Mesenchymal stem cell (in vitro differentiated cells and primary cell): ENCODE measurements at regions not wholly inside any gene's neighbourhood (a gene's known extent, or its start where the extent isn't known, plus 50 kb on each side); places are given as distances from the start of the nearest gene placed in this dataset.
A peak's percentile ranks its signal among the peaks of the same experiment; 100 is the strongest.

ENCODE experiments used
- DNase-seq: peaks from one replicate; pipeline ENCODE4 v3.0.0-alpha.2; 2013
- H2AFZ ChIP-seq: one replicate; pipeline ENCODE4 v1.6.1; 2013; ENCODE audit warnings: low read depth, mild to moderate bottlenecking, control low read depth, inconsistent platforms, low read length, moderate library complexity
- H2AK5ac ChIP-seq: 2 replicates; pipeline ENCODE4 v1.6.1; 2013; ENCODE audit warnings: low read length, moderate library complexity, mild to moderate bottlenecking, inconsistent platforms; ENCODE audit not compliant: severe bottlenecking
- H2BK120ac ChIP-seq: one replicate; pipeline ENCODE4 v1.6.1; 2013; ENCODE audit warnings: low read depth, mild to moderate bottlenecking, inconsistent platforms, low read length, moderate library complexity
- H2BK12ac ChIP-seq, 2 experiments: one replicate each; pipeline ENCODE4 v1.6.1; 2013; ENCODE audit warnings: inconsistent platforms in 2 of 2, low read length in 2 of 2, mild to moderate bottlenecking in 2 of 2, moderate library complexity in 2 of 2, control low read depth in 1 of 2
- H2BK15ac ChIP-seq: one replicate; pipeline ENCODE4 v1.6.1; 2013; ENCODE audit warnings: mild to moderate bottlenecking, low read depth, inconsistent platforms; ENCODE audit not compliant: poor library complexity, severe bottlenecking
- H2BK5ac ChIP-seq: 2 replicates; pipeline ENCODE4 v1.6.1; 2013; ENCODE audit warnings: low read depth, mild to moderate bottlenecking, low read length, control low read depth, inconsistent platforms; ENCODE audit not compliant: poor library complexity, severe bottlenecking
- H3K14ac ChIP-seq, 2 experiments: one replicate each; pipeline ENCODE4 v1.6.1; 2013; ENCODE audit warnings: inconsistent platforms in 2 of 2, low read length in 2 of 2, control low read depth in 1 of 2, mild to moderate bottlenecking in 1 of 2, moderate library complexity in 1 of 2
- H3K18ac ChIP-seq, 2 experiments: one replicate each; pipeline ENCODE4 v1.6.1; 2013; ENCODE audit warnings: inconsistent platforms in 2 of 2, low read length in 2 of 2, control low read depth in 1 of 2, low read depth in 1 of 2, mild to moderate bottlenecking in 1 of 2
- H3K23ac ChIP-seq, 2 experiments: one replicate each; pipeline ENCODE4 v1.6.1; 2013; ENCODE audit warnings: inconsistent platforms in 2 of 2, low read length in 2 of 2, mild to moderate bottlenecking in 2 of 2, moderate library complexity in 2 of 2, control low read depth in 1 of 2
- H3K27ac ChIP-seq: 2 replicates; pipeline ENCODE4 v1.5.1; 2013; ENCODE audit warnings: mild to moderate bottlenecking, moderate library complexity, low read length, control low read depth, inconsistent platforms; ENCODE audit not compliant: poor library complexity, severe bottlenecking
- H3K27me3 ChIP-seq, 2 experiments: 2 replicates each; pipeline versions ENCODE4 v1.6.1 to v1.7.0; 2013; ENCODE audit warnings: low read length in 2 of 2, mild to moderate bottlenecking in 2 of 2, moderate library complexity in 2 of 2, control low read depth in 1 of 2, inconsistent platforms in 1 of 2; ENCODE audit not compliant: control insufficient read depth in 1 of 2, insufficient read depth in 1 of 2
- H3K36me3 ChIP-seq, 2 experiments: 2 replicates each; pipeline versions ENCODE4 v1.6.1 to v1.7.0; 2013; ENCODE audit warnings: low read length in 2 of 2, control low read depth in 1 of 2, inconsistent platforms in 1 of 2, low read depth in 1 of 2, mild to moderate bottlenecking in 1 of 2; ENCODE audit not compliant: insufficient read depth in 2 of 2, control insufficient read depth in 1 of 2
- H3K4ac ChIP-seq, 2 experiments: one replicate each; pipeline ENCODE4 v1.6.1; 2013; ENCODE audit warnings: inconsistent platforms in 2 of 2, low read length in 2 of 2, mild to moderate bottlenecking in 2 of 2, moderate library complexity in 2 of 2, control low read depth in 1 of 2, low read depth in 1 of 2
- H3K4me1 ChIP-seq: 2 replicates; pipeline ENCODE4 v1.6.1; 2013; ENCODE audit warnings: low read depth, low read length, control low read depth; ENCODE audit not compliant: control insufficient read depth, insufficient read depth
- H3K4me2 ChIP-seq: 2 replicates; pipeline ENCODE4 v1.6.1; 2013; ENCODE audit warnings: low read length, mild to moderate bottlenecking, inconsistent platforms; ENCODE audit not compliant: poor library complexity, severe bottlenecking
- H3K4me3 ChIP-seq, 2 experiments: 2 replicates each; pipeline versions ENCODE4 v1.5.1 to v1.7.0; 2013; ENCODE audit warnings: low read length in 2 of 2, mild to moderate bottlenecking in 2 of 2, control low read depth in 1 of 2, low read depth in 1 of 2; ENCODE audit not compliant: insufficient read depth in 1 of 2
- H3K79me1 ChIP-seq: replicated peaks from 2 replicates; pipeline ENCODE4 v1.6.1; 2013; ENCODE audit warnings: mild to moderate bottlenecking, control low read depth, low read length, inconsistent platforms; ENCODE audit not compliant: poor library complexity, severe bottlenecking
- H3K9ac ChIP-seq: 2 replicates; pipeline ENCODE4 v1.7.0; 2013; ENCODE audit warnings: mild to moderate bottlenecking, low read length, moderate library complexity
- H3K9me3 ChIP-seq: 2 replicates; pipeline ENCODE4 v1.7.0; 2013; ENCODE audit warnings: mild to moderate bottlenecking, low read length; ENCODE audit not compliant: control insufficient read depth
- H4K8ac ChIP-seq: one replicate; pipeline ENCODE4 v1.6.1; 2013; ENCODE audit warnings: inconsistent platforms, mild to moderate bottlenecking, low read length, moderate library complexity
- H4K91ac ChIP-seq: one replicate; pipeline ENCODE4 v1.6.1; 2013; ENCODE audit warnings: mild to moderate bottlenecking, low read length, inconsistent platforms
- WGBS: methylation state at CpG from one replicate; pipeline ENCODE4 v1.1.7; 2013; ENCODE audit warnings: mixed read lengths; 5-methylcytosine and 5-hydroxymethylcytosine counted together

- no peaks in the 10 kb centered on the region for H3K79me1 ChIP-seq
- H3K18ac ChIP-seq = no peak overlapping the region
- peak overlapping the region; percentile 74 for H2BK5ac ChIP-seq
- no peak overlapping the region for H4K8ac ChIP-seq
- no peaks in the 10 kb centered on the region for H3K36me3 ChIP-seq
- DNase-seq = no peak
- H2AFZ ChIP-seq = no peak overlapping the region
- no peak overlapping the region for H3K4me3 ChIP-seq
- H3K9me3 ChIP-seq = peaks cover 2% of the 10 kb centered on the region
- no peak overlapping the region for H3K9ac ChIP-seq
- H2AK5ac ChIP-seq = peak overlapping the region; percentile 84
- H3K27me3 ChIP-seq = peaks cover 4 to 55% of the 10 kb centered on the region in 2 experiments
- H3K4me1 ChIP-seq = peaks cover 18% of the 10 kb centered on the region
- no peak overlapping the region for H2BK120ac ChIP-seq
- WGBS = 86% methylated on average over 4 of the region's 4 CpGs
- H3K4ac ChIP-seq = no peak overlapping the region
- no peak overlapping the region for H3K4me2 ChIP-seq
- H3K27ac ChIP-seq = peak overlapping the region; percentile 92
- no peak overlapping the region for H3K14ac ChIP-seq
- no peak overlapping the region for H2BK15ac ChIP-seq
- H3K23ac ChIP-seq = no peak overlapping the region
- no peak overlapping the region for H4K91ac ChIP-seq
- no peak overlapping the region for H2BK12ac ChIP-seq
These were observed 95.3 kb upstream of the DLG1 start for GRCh38 chr3:197393711-197394110.

GRCh38 chr3:197392961-197393360, 94.5 kb upstream of the DLG1 start:
- peak overlapping the region in 1 of 2 experiments; percentile 21 for H3K18ac ChIP-seq
- H3K14ac ChIP-seq = no peak overlapping the region
- WGBS = 58% methylated on average over 3 of the region's 3 CpGs
- no peaks in the 10 kb centered on the region for H3K79me1 ChIP-seq
- H3K27me3 ChIP-seq = peaks cover 5 to 55% of the 10 kb centered on the region in 2 experiments
- no peak overlapping the region for H2BK15ac ChIP-seq
- H3K9me3 ChIP-seq = peaks cover 5% of the 10 kb centered on the region
- H4K91ac ChIP-seq = no peak overlapping the region
- no peak overlapping the region for H2AFZ ChIP-seq
- H3K4me2 ChIP-seq = no peak overlapping the region
- peak overlapping the region; percentile 89 for H2AK5ac ChIP-seq
- DNase-seq = no peak
- peaks cover 18% of the 10 kb centered on the region for H3K4me1 ChIP-seq
- H2BK12ac ChIP-seq = no peak overlapping the region
- no peak overlapping the region for H2BK120ac ChIP-seq
- peak overlapping the region; percentile 74 for H2BK5ac ChIP-seq
- no peaks in the 10 kb centered on the region for H3K36me3 ChIP-seq
- H3K4me3 ChIP-seq = no peak overlapping the region
- no peak overlapping the region for H3K23ac ChIP-seq
- no peak overlapping the region for H4K8ac ChIP-seq
- H3K4ac ChIP-seq = no peak overlapping the region
- no peak overlapping the region for H3K9ac ChIP-seq
- H3K27ac ChIP-seq = peak overlapping the region; percentile 92

GRCh38 chr3:197381371-197381770, 83.0 kb upstream of the DLG1 start:
- no peak overlapping the region for H2AK5ac ChIP-seq
- no peak overlapping the region for H2BK120ac ChIP-seq
- no peak overlapping the region for H3K9ac ChIP-seq
- no peak overlapping the region for H3K14ac ChIP-seq
- H3K4me2 ChIP-seq = no peak overlapping the region
- peaks cover 3% of the 10 kb centered on the region for H3K4me1 ChIP-seq
- no peak overlapping the region for H4K8ac ChIP-seq
- no peak overlapping the region for H2BK12ac ChIP-seq
- no peak overlapping the region for H3K4ac ChIP-seq
- H3K79me1 ChIP-seq = no peaks in the 10 kb centered on the region
- H3K18ac ChIP-seq = no peak overlapping the region
- WGBS = 83% methylated on average over 2 of the region's 2 CpGs
- H4K91ac ChIP-seq = no peak overlapping the region
- H3K27me3 ChIP-seq = peaks cover 21 to 32% of the 10 kb centered on the region in 2 experiments
- H3K27ac ChIP-seq = no peak overlapping the region
- H2BK5ac ChIP-seq = no peak overlapping the region
- H2AFZ ChIP-seq = no peak overlapping the region
- peaks cover 8% of the 10 kb centered on the region for H3K9me3 ChIP-seq
- no peak for DNase-seq
- no peaks in the 10 kb centered on the region for H3K36me3 ChIP-seq
- H3K23ac ChIP-seq = no peak overlapping the region
- H2BK15ac ChIP-seq = no peak overlapping the region
- H3K4me3 ChIP-seq = no peak overlapping the region

- H2BK120ac ChIP-seq = no peak overlapping the region
- no peak for DNase-seq
- no peak overlapping the region for H4K91ac ChIP-seq
- peaks cover 3% of the 10 kb centered on the region for H3K9me3 ChIP-seq
- no peak overlapping the region for H3K27ac ChIP-seq
- H2AFZ ChIP-seq = no peak overlapping the region
- 79% methylated on average over 5 of the region's 5 CpGs for WGBS
- H3K18ac ChIP-seq = no peak overlapping the region
- no peak overlapping the region for H3K4ac ChIP-seq
- peak overlapping the region; percentile 76 for H2BK15ac ChIP-seq
- H3K23ac ChIP-seq = no peak overlapping the region
- H3K79me1 ChIP-seq = no peaks in the 10 kb centered on the region
- H3K4me2 ChIP-seq = no peak overlapping the region
- no peak overlapping the region for H4K8ac ChIP-seq
- H3K14ac ChIP-seq = no peak overlapping the region
- H3K4me1 ChIP-seq = peaks cover 5% of the 10 kb centered on the region
- no peak overlapping the region for H2AK5ac ChIP-seq
- no peak overlapping the region for H2BK5ac ChIP-seq
- H3K36me3 ChIP-seq = no peaks in the 10 kb centered on the region
- H3K27me3 ChIP-seq = peaks cover 16 to 26% of the 10 kb centered on the region in 2 experiments
- no peak overlapping the region for H3K4me3 ChIP-seq
- no peak overlapping the region for H3K9ac ChIP-seq
- no peak overlapping the region for H2BK12ac ChIP-seq
These were observed 82.4 kb upstream of the DLG1 start for GRCh38 chr3:197380786-197381185.
